NCI-H510A (cell line): ENCODE measurements at regions not wholly inside any gene's neighbourhood (a gene's known extent, or its start where the extent isn't known, plus 50 kb on each side); places are given as distances from the start of the nearest gene placed in this dataset.

Source experiments
- DNase-seq: peaks from one replicate; lab custom pipeline; 2025; lab: John Stamatoyannopoulos, UW

DNA sequence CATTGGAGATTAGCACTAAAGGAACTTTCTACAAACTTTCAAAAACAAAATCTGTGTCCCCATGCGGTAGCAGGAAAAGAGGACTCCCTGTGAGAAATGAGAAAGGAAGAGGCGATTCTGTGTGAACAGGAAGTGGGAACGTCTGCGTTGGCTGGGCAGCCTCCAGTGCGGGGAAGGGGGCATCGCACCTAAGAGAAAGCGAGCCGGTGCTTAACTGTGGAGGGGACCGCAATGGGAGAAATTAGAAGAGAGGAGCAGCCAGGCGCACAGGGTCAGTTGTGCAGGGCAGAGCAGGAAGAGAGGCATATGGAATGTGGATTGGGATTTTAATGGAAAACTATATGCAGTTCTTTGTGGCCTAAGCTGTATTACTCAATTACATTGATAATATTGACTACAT lies 77.4 kb upstream of the DOCK9 start:
- no peak for DNase-seq

GRCh38 chr13:99055735-99056134 lies 77.9 kb upstream of the DOCK9 start:
- no peak for DNase-seq

GRCh38 chr13:99056381-99057014 lies 78.6 kb upstream of the DOCK9 start:
- no peak for DNase-seq

- no peak for DNase-seq
Measured at GRCh38 chr13:99057310-99057975, 79.6 kb upstream of the DOCK9 start.

DNA sequence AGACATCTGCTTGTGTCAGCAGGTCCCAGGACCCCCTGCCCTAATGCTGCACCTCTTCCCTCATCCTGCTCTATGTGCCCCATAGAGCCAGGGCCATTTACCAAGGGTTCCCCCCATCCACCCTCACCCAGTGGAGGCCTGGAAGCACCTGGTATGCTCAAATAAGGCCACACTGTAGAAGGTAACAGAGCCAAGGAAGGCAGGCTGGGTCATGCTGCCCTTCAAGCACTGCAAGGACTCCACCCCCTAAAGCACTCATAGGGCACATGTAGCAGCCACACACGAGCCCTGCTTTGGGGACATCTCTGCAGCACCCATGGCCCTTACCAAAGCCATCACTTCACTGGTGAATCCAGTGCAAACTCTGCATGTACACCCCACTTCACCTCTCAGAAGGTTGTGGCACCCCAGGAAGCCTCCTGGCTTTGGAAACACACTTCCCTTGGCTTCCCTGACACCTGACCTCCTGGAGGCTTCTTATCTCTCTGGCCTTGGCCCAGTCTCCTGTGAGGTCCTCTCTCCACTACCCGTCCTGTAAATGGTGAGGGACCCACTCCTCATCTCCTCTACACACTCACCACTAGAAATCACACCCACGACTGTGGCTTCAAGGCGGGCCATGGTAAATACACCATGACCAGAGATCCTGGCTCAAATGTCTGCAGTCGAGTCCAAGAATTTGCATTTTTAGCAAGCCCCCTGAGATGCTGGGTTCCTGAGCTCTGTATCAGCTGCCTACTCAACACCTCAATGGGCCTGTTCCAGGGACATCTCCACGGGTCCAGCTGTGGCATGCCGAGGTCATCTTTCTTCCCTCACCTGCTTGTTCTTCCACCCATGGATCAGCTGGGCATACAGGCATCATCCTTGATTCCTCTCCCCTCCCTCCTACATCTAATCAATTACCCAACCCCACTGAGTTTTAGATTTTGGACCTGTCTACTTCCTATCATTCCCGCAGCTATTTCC lies 80.9 kb upstream of the DOCK9 start:
- DNase-seq: no peak

DNA sequence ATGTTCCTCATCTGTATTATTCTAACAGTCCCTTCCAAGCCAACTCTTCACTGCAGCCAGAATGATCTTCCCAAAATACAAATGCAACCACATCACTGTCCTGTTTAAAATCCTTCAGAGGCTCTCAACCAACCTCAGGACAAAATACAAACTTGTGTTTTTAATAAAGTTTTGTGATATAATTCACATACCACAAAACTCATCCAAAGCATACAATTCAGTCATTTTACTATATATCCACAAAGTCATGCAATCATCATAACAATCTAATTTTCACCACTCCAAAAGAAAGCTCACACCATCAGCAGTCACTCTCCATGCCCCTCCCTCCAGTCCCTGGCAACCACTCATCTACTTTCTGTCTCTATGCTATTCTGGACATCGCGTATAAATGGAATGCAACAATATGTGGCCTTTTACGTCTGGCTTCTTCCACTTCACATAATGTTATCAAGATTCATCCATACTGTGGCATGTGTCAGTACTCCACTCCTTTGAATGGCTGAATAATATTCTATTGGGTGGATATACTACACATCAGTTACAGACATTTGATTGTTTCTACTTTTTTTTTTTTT lies 81.7 kb upstream of the DOCK9 start:
- no peak for DNase-seq

- DNase-seq: no peak
Measured at GRCh38 chr13:99061411-99061810, 83.5 kb upstream of the DOCK9 start.

GRCh38 chr13:99062593-99062992 lies 84.7 kb upstream of the DOCK9 start:
- DNase-seq: no peak

- DNase-seq: no peak
Measured at GRCh38 chr13:99063178-99063577, 85.3 kb upstream of the DOCK9 start.

- DNase-seq: no peak
Measured at GRCh38 chr13:99063952-99064351, 86.1 kb upstream of the DOCK9 start.

- no peak for DNase-seq
Measured at GRCh38 chr13:99064624-99065234, 86.9 kb upstream of the DOCK9 start.

DNA sequence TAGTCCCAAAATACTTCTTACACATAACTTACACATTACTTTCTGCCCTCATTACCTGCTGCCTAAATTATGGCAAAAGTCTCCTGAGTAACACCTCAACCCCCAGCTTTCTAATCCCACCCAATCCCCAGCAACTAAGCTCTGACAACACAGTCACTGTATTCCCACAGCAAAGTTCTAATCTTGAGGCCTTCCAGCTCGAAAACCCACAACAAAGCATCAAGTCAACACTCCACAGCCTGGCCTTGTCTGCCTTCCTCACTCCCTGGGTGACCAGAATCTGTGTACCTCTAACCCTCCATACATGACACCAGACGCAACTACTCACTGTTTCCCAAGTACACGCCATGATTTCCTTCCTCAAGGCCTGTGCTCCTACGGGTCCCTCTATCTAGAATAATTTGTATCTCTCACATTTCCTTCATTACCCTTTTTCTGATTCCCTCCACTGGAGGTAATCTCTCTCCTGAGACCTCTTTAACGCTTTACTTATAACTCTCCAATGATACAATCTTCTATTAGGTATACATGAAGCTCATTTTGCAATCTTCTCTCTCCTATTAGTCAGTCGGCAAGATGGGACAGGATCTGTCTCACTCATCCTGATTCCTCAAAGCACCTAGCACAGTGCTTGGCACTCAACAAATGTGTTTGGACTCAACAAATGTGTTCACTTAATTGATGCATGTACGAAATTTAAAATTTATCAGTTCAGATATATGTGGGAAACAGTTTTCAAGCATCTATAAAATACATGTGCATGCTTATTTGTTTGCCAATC lies 87.6 kb upstream of the DOCK9 start:
- DNase-seq: no peak

GRCh38 chr13:99066219-99066618 lies 88.4 kb upstream of the DOCK9 start:
- no peak for DNase-seq

DNA sequence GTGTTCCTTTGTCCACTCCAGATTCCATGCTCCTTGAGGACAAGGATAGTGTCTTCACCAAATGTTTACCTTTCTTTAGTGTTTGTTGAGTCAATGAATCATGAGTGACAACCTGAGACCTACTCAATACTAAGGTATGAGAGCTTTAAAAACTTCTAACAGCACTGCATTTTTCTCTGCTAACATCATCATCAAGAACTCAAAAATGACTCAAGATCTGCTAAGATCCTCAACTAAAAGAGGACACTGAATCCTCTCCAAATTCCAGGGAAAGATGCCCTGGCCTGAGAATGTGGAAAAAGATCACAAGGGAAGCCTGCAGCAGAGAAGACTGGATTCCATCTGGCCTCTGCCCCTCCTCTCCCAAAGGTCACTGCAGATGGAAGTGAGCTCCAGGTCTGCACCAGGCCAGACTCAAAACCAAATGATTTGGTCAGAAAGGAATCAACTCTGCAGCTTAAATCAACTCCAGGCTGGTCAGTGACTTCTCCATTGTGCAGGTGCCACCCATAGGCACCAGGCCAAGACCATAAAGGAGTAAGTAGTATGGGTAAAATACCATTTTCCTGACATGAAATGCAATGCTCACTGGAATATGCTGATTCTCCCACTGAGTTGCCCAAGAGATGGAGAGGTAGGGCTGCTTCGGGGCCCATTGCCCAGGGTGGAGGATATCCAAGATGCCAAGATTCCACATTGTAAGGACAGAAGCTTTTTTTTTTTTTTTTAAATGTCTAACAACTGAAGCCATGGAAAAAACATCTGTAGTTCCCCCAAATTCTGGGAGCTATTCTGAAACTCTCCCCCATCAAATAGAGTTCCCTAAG lies 89.5 kb upstream of the DOCK9 start:
- DNase-seq: no peak

- DNase-seq: no peak
Measured at GRCh38 chr13:99071211-99071610, 93.3 kb upstream of the DOCK9 start.

DNA sequence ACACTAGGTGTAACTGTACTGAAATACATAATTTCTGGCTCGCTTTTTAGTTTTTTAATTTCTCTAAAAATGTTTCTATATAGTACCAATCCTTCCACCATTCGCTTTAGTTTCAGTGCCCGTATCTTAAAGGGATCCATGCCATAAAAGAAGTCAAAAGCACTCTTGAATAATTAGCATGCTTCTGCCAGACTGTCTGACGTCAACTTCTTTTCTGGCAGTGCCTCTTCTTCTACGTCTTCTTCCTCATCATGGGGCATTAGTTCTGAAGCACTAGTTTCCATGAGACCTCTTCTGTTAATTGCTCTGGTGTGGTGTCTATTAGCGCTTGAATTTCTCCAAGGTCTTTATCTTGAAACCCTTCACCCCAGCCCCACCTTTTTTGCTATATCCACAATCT lies 93.8 kb upstream of the DOCK9 start:
- no peak for DNase-seq

GRCh38 chr13:99072356-99072755 lies 94.5 kb upstream of the DOCK9 start:
- DNase-seq: no peak

GRCh38 chr13:99072941-99073340 lies 95.1 kb upstream of the DOCK9 start:
- DNase-seq: no peak

GRCh38 chr13:99074693-99075092 lies 96.8 kb upstream of the DOCK9 start:
- DNase-seq: no peak
